Thyroid gland (tissue), 4 donors: ENCODE measurements at regions not wholly inside any gene's neighbourhood (a gene's known extent, or its start where the extent isn't known, plus 50 kb on each side); places are given as distances from the start of the nearest gene placed in this dataset.
"Not testable (repeated sequence)": the region's sequence is repeated elsewhere in the genome, so short reads cannot be mapped to it uniquely, and the experiment has no call there.

ENCODE experiments used
- DNase-seq, 2 donors: peaks; one replicate each; pipeline ENCODE4 v3.0.0-alpha.2; 2019
- H3K27ac ChIP-seq, 3 donors: fragments of 200-600 bp; sonication (generic); 1 replicate in 2 of 3; 2 replicates in 1 of 3; pipeline ENCODE4 v1.5.1; 2016 to 2019; ENCODE audit warnings: mild to moderate bottlenecking in 1 of 3, moderate library complexity in 1 of 3
- H3K27me3 ChIP-seq: fragments of 200-600 bp; sonication (generic); one replicate; pipeline ENCODE4 v1.5.1; 2019
- H3K36me3 ChIP-seq, 2 donors: fragments of 200-600 bp; sonication (generic); one replicate each; pipeline ENCODE4 v1.5.1; 2016 to 2019
- H3K4me1 ChIP-seq, 2 donors: fragments of 200-600 bp; sonication (generic); one replicate each; pipeline ENCODE4 v1.5.1; 2017 to 2019
- H3K4me3 ChIP-seq, 3 donors: fragments of 200-600 bp; sonication (generic); replicated peaks in 1 of 3; 1 replicate in 2 of 3; 2 replicates in 1 of 3; pipeline ENCODE4 v1.5.1; 2016; ENCODE audit warnings: mild to moderate bottlenecking in 1 of 3
- H3K9me3 ChIP-seq: fragments of 200-600 bp; sonication (generic); one replicate; pipeline ENCODE4 v1.5.1; 2017
- CTCF ChIP-seq, 6 experiments: fragments of 200-600 bp in 3 of 6; fragments of 450-650 bp in 3 of 6; sonication (generic) in 3 of 6; IDR thresholded peaks; one replicate each; pipeline ENCODE4 v1.5.1; 2016 to 2019; ENCODE audit warnings: antibody characterized with exemption in 6 of 6, mild to moderate bottlenecking in 2 of 6, inconsistent platforms in 1 of 6, moderate library complexity in 1 of 6
- POLR2A ChIP-seq, 2 donors: fragments of 450-650 bp; IDR thresholded peaks; one replicate each; pipeline ENCODE4 v1.6.1; 2017; ENCODE audit warnings: antibody characterized with exemption in 2 of 2, mild to moderate bottlenecking in 2 of 2, moderate library complexity in 1 of 2
- WGBS, 2 donors: methylation state at CpG; one replicate each; pipeline ENCODE4 v1.1.5; 2017; 5-methylcytosine and 5-hydroxymethylcytosine counted together
- intact Hi-C: fragments of 100-400 bp; cut with DNase I; formaldehyde crosslinking; loops from one replicate; pipeline ENCODE4 v1.15.1; 2023

GRCh38 chr4:127509155-127509554, 123.6 kb upstream of the INTU start:
- no peak overlapping the region for H3K4me3 ChIP-seq
- intact Hi-C loops, result no loop called here
- TF ChIP-seq CTCF (IDR thresholded peaks at IDR 0.05) (no peak), POLR2A (IDR thresholded peaks at IDR 0.05) (no peak)
- no peak overlapping the region for H3K27ac ChIP-seq
- no peaks in the 10 kb centered on the region for H3K36me3 ChIP-seq
- no peaks in the 10 kb centered on the region for H3K27me3 ChIP-seq
- WGBS, 2 donors, result 66 to 72% methylated on average over 1 of the region's 1 CpG
- no peak for DNase-seq
- no peaks in the 10 kb centered on the region for H3K9me3 ChIP-seq
- H3K4me1 ChIP-seq, result peaks cover 7 to 9% of the 10 kb centered on the region in 2 donors

- H3K27me3 ChIP-seq, H3K36me3 ChIP-seq, H3K27ac ChIP-seq, H3K9me3 ChIP-seq, H3K4me3 ChIP-seq, DNase-seq, H3K4me1 ChIP-seq, intact Hi-C loops: not testable (repeated sequence)
- WGBS, 2 donors, result 86 to 95% methylated on average over 3 of the region's 3 CpGs
Observed at GRCh38 chr4:127512672-127513071, 120.1 kb upstream of the INTU start.

GRCh38 chr4:127515259-127515658, 117.5 kb upstream of the INTU start:
- H3K4me1 ChIP-seq, H3K9me3 ChIP-seq, H3K36me3 ChIP-seq, H3K27me3 ChIP-seq, H3K27ac ChIP-seq, H3K4me3 ChIP-seq, intact Hi-C loops, DNase-seq: not testable (repeated sequence)
- 88 to 90% methylated on average over 7 of the region's 7 CpGs for WGBS, 2 donors

GRCh38 chr4:127518046-127518445, 114.7 kb upstream of the INTU start:
- no peak overlapping the region for H3K4me3 ChIP-seq
- H3K27ac ChIP-seq, result no peak overlapping the region
- no peaks in the 10 kb centered on the region for H3K27me3 ChIP-seq
- H3K36me3 ChIP-seq, result no peaks in the 10 kb centered on the region
- intact Hi-C loops, result no loop called here
- TF ChIP-seq POLR2A (IDR thresholded peaks at IDR 0.05), result no peak
- no peaks in the 10 kb centered on the region for H3K9me3 ChIP-seq
- H3K4me1 ChIP-seq, result no peaks in the 10 kb centered on the region
- DNase-seq, result no peak

- intact Hi-C loops, result no loop called here
- no peaks in the 10 kb centered on the region for H3K4me1 ChIP-seq
- no peak for DNase-seq
- WGBS, 2 donors, result 67 to 90% methylated on average over 2 of the region's 2 CpGs
- H3K36me3 ChIP-seq, result no peaks in the 10 kb centered on the region
- no peak overlapping the region for H3K4me3 ChIP-seq
- no peaks in the 10 kb centered on the region for H3K27me3 ChIP-seq
- TF ChIP-seq POLR2A (IDR thresholded peaks at IDR 0.05) (no peak), CTCF (IDR thresholded peaks at IDR 0.05) (no peak)
- no peak overlapping the region for H3K27ac ChIP-seq
- H3K9me3 ChIP-seq, result no peaks in the 10 kb centered on the region
Observed at GRCh38 chr4:127521463-127521862, 111.3 kb upstream of the INTU start.

- H3K27ac ChIP-seq, result no peak overlapping the region
- no peak for TF ChIP-seq POLR2A (IDR thresholded peaks at IDR 0.05)
- no peak for TF ChIP-seq CTCF (IDR thresholded peaks at IDR 0.05)
- DNase-seq, result no peak
- no peak overlapping the region for H3K4me3 ChIP-seq
- intact Hi-C loops, result no loop called here
- H3K4me1 ChIP-seq, result no peaks in the 10 kb centered on the region
- WGBS, 2 donors, result 95 to 96% methylated on average over 1 of the region's 1 CpG
- H3K36me3 ChIP-seq, result no peaks in the 10 kb centered on the region
- H3K27me3 ChIP-seq, result no peaks in the 10 kb centered on the region
- H3K9me3 ChIP-seq, result no peaks in the 10 kb centered on the region
Observed at GRCh38 chr4:127523369-127523768, 109.4 kb upstream of the INTU start.

- H3K27ac ChIP-seq, result no peak overlapping the region
- intact Hi-C loops, result no loop called here
- no peak overlapping the region for H3K4me3 ChIP-seq
- TF ChIP-seq CTCF (IDR thresholded peaks at IDR 0.05) (no peak), POLR2A (IDR thresholded peaks at IDR 0.05) (no peak)
- no peaks in the 10 kb centered on the region for H3K9me3 ChIP-seq
- no peaks in the 10 kb centered on the region for H3K36me3 ChIP-seq
- no peaks in the 10 kb centered on the region for H3K4me1 ChIP-seq
- no peaks in the 10 kb centered on the region for H3K27me3 ChIP-seq
- no peak for DNase-seq
Observed at GRCh38 chr4:127525608-127526007, 107.1 kb upstream of the INTU start.
